ENCODE measurements at regions not wholly inside any gene's neighbourhood (a gene's known extent, or its start where the extent isn't known, plus 50 kb on each side); places are given as distances from the start of the nearest gene placed in this dataset.

DNA sequence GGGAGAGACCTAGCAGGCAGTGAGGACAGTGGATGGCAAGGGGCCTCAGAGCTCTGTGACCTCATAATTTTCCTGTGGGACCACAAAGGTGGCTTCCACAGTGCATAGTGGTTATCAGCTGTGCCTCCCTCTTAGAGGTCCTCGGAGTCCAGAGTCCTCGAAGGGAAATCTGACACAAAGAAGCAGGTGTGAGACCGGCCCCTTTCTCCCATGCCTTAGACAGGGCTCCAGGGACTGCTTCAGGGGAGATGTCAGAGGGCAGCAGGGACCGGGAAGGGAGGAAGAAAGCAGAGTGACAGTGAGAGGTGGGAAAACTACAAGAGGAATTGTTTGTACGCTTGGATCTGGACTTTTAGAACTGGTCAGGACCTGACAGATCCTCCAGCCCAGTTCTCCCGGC, 66.3 kb downstream of the BAMBI start:
- Histone ChIP-seq H3K4me1 (no peaks in the 10 kb centered on the region), H3K36me3 (no peaks in the 10 kb centered on the region), H3K27ac (no peak overlapping the region), H3K4me3 (no peak overlapping the region), H3K27me3 (no peaks in the 10 kb centered on the region), H3K9me3 (no peaks in the 10 kb centered on the region)
- DNase-seq (ENCODE audit: extremely low spot score in 2 of 2): no peak
- intact Hi-C loops (cut with DNase I): no loop called here
- TF ChIP-seq, protein P1, sequence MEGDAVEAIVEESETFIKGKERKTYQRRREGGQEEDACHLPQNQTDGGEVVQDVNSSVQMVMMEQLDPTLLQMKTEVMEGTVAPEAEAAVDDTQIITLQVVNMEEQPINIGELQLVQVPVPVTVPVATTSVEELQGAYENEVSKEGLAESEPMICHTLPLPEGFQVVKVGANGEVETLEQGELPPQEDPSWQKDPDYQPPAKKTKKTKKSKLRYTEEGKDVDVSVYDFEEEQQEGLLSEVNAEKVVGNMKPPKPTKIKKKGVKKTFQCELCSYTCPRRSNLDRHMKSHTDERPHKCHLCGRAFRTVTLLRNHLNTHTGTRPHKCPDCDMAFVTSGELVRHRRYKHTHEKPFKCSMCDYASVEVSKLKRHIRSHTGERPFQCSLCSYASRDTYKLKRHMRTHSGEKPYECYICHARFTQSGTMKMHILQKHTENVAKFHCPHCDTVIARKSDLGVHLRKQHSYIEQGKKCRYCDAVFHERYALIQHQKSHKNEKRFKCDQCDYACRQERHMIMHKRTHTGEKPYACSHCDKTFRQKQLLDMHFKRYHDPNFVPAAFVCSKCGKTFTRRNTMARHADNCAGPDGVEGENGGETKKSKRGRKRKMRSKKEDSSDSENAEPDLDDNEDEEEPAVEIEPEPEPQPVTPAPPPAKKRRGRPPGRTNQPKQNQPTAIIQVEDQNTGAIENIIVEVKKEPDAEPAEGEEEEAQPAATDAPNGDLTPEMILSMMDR (IDR thresholded peaks at IDR 0.05): no peak
- TF ChIP-seq POLR2A (IDR thresholded peaks at IDR 0.05) (no peak), POLR2AphosphoS5 (IDR thresholded peaks at IDR 0.05; ENCODE audit: insufficient read depth in 1 of 2, low read depth in 1 of 2) (no peak)

DNA sequence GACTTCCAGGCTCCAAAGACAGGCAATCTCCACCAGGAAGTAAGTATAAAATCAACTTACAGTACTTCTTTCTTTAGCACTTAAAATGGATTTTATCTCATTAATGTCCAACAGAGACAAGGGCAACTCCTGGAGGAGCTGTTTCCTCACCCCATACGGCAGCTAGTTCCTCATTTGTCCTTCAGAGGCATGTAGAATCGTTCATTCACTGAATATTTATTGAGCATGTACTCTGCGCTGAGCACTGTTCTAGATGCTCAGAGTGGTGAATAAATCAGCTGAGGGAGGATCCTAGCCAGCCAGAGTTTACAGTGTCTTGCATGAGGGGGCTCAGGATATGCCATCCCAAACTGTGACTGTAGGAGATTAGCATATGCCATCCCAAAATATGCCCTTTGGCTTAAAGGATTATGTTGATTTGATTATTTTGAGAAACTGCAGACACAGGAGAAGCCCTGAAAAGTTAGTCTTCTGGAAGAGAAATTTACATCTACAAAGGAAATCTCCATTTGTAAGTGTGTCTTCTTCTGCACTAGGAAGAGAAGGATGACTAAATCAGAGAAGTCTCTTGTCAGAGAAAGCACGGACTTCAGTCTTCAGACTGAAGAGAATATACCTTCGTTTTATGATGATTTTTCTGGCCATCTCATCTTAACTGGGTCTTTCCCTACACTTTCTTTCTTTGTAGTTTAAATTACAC, 66.9 kb downstream of the BAMBI start:
- TF ChIP-seq POLR2AphosphoS5 (IDR thresholded peaks at IDR 0.05; ENCODE audit: insufficient read depth in 1 of 2, low read depth in 1 of 2): no peak
- TF ChIP-seq, protein P1 (IDR thresholded peaks at IDR 0.05): no peak
- no peak for TF ChIP-seq POLR2A (IDR thresholded peaks at IDR 0.05)
- intact Hi-C loops (cut with DNase I): no loop called here
- DNase-seq (ENCODE audit: extremely low spot score in 2 of 2): no peak

DNA sequence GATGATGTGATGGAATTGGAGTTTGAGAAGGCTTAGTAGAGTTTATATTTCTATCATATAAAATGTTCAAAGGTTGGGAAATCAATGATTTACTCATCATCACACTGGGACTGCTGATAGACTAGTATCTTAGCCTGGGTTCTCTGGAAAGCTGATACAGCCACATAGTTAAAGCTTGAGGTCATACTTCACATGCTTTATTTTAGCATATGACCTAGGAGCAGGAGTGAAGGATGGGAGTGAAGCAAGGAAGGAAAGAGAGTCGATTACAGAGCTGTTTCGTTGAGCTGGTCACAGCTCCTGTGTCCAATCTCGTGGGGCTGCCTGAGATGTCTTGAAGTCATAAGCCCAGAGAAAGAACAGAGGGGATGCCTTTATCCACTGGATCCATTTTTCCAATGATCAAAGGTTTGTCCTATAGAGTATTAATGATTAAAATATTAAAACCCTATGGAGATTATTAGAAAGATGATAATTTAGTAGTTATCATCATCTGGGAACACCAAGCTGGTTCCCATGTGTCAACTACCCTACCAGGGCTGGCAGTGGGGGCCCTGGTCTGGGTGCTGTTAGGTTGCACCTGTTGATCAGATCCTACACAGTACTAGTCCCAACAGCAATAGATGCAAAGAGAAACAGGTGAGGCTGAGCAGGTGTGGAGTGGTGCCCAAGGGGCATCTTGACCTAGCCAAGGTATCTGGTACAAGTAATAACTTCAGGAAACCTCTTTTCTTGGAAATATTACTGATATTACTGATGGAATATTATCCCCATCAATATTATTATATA, 77.8 kb downstream of the BAMBI start:
- Histone ChIP-seq H3K4me1 (no peaks in the 10 kb centered on the region), H3K36me3 (no peaks in the 10 kb centered on the region), H3K27ac (no peak overlapping the region), H3K27me3 (no peaks in the 10 kb centered on the region), H3K9me3 (no peaks in the 10 kb centered on the region), H3K4me3 (no peak overlapping the region)
- DNase-seq (ENCODE audit: extremely low spot score in 2 of 2): peak in 1 of 2 donors; percentile 65
- intact Hi-C loops (cut with DNase I): no loop called here
- TF ChIP-seq, protein P1 (IDR thresholded peaks at IDR 0.05): no peak
- TF ChIP-seq POLR2AphosphoS5 (IDR thresholded peaks at IDR 0.05; ENCODE audit: insufficient read depth in 1 of 2, low read depth in 1 of 2): no peak
- TF ChIP-seq POLR2A (IDR thresholded peaks at IDR 0.05): no peak

More for the DNA sequence above, 66.9 kb downstream of the BAMBI start:
- no peaks in the 10 kb centered on the region for H3K9me3 ChIP-seq
- no peaks in the 10 kb centered on the region for H3K27me3 ChIP-seq
- no peaks in the 10 kb centered on the region for H3K36me3 ChIP-seq
- no peak overlapping the region for H3K27ac ChIP-seq
- no peak overlapping the region for H3K4me3 ChIP-seq
- no peaks in the 10 kb centered on the region for H3K4me1 ChIP-seq

DNA sequence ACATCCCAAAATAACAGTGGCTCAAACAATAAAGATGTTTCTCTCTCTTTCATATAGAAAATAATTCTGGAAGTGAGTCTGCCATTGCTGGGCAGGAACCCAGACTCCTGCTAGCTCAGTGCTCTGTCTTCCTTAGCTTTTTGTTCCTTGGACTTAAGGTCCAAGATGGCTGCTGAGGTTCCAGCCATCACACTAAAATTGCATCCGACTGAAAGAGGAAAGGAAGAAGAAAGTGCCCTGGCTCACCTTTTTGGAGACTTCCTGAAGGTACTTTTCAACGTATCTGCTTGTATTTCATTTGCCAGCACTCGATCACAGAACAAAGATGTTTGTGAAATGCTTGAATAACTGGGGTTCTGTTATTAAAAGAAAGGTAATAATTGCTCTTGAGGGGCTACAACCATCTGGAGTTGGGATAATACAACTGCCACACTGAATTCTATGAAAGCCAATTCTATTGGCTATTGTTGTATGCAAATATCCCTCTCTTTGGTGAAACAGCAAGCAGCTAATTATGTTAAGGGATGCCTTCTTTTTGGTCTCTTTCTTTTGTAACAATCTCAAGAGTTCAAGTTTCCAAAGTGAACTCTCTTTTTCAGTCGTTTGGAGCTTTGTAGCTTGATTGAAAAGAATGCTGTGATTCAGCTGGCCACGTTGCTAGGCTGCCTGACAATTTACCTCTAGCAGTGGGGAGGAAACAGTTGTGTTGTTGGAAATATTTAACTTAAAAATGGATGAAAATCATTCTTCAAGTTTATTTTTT, 83.9 kb downstream of the BAMBI start:
- Histone ChIP-seq H3K9me3 (no peaks in the 10 kb centered on the region), H3K27me3 (no peaks in the 10 kb centered on the region), H3K4me3 (no peak overlapping the region), H3K36me3 (no peaks in the 10 kb centered on the region), H3K4me1 (no peaks in the 10 kb centered on the region), H3K27ac (no peak overlapping the region)
- intact Hi-C loops (cut with DNase I): no loop called here
- TF ChIP-seq POLR2AphosphoS5 (IDR thresholded peaks at IDR 0.05; ENCODE audit: insufficient read depth in 1 of 2, low read depth in 1 of 2) (no peak), POLR2A (IDR thresholded peaks at IDR 0.05) (no peak)
- TF ChIP-seq, protein P1 (IDR thresholded peaks at IDR 0.05): no peak
- peak; percentile 2 to 16 for DNase-seq (ENCODE audit: extremely low spot score in 2 of 2)
